ENCODE measurements at regions not wholly inside any gene's neighbourhood (a gene's known extent, or its start where the extent isn't known, plus 50 kb on each side); places are given as distances from the start of the nearest gene placed in this dataset.

DNA sequence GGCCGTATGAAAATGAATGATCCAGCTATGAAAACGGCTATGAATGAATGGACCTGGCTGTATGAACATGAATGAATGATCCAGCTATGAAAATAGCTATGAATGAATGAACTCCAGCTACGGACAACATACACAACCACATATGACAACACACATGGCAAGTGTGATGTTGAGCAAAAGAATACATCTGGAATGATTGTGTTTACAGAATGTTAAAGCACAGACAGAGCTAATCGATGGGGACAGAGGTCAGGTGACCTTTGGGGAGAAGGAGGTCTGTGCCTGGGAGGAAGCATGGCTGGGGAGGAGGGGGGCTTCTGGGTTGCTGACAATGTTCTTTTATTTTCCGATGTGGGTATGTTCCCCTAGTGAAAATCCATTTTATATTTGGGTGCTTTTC, 174.0 kb upstream of the WSCD1 start:
- ChIA-PET CTCF (interaction anchor here (0.7 to 2.3 kb wide), 3 partner anchors 15 to 196 kb away, joined by 3 to 10 read pairs (median 3); no protein-coding TSS in a partner anchor), POLR2A (no interaction called here)
- 0 out of 2 replicates have a peak, but pooled peaks cover 1% of the 10 kb centered on the region for H3K36me3 Mint-ChIP-seq
- TF ChIP-seq USF2 (CRISPR knock-in tag; IDR thresholded peaks at IDR 0.05) = peak; percentile 35
- TF ChIP-seq CREB1 (CRISPR knock-in tag; IDR thresholded peaks at IDR 0.05) = no peak
- peaks cover 53% of the 10 kb centered on the region for H3K4me1 Mint-ChIP-seq
- no peaks in the 10 kb centered on the region for H3K27me3 Mint-ChIP-seq (ENCODE audit: low read depth)
- ATAC-seq = no peak
- peaks cover 6% of the 10 kb centered on the region for H3K9me3 Mint-ChIP-seq
- H3K4me3 Mint-ChIP-seq = no peak overlapping the region
- no peak for DNase-seq (ENCODE audit: low spot score)
- H3K27ac Mint-ChIP-seq = peak overlapping the region; percentile 31

- DNase-seq (ENCODE audit: low spot score) = peak; percentile 42
- Mint-ChIP-seq H3K27ac (peak overlapping the region; percentile 91), H3K4me1 (peaks cover 58% of the 10 kb centered on the region), H3K4me3 (peak overlapping the region; percentile 30; the same call in 1 of the 2 replicates), H3K27me3 (ENCODE audit: low read depth) (no peaks in the 10 kb centered on the region), H3K36me3 (no peaks in the 10 kb centered on the region), H3K9me3 (peaks cover 4% of the 10 kb centered on the region)
- peak; percentile 88 for ATAC-seq
- CTCF ChIA-PET = interaction anchor here (0.7 to 2.3 kb wide), 4 partner anchors 14 to 171 kb away, joined by 3 to 10 read pairs (median 4); no protein-coding TSS in a partner anchor
- POLR2A ChIA-PET = no interaction called here
- TF ChIP-seq ZBTB21 (CRISPR knock-in tag; IDR thresholded peaks at IDR 0.05; ENCODE audit: borderline replicate concordance) (peak; percentile 37; the same call in 1 of the 2 replicates), IRF2 (CRISPR knock-in tag; IDR thresholded peaks at IDR 0.05; ENCODE audit: borderline replicate concordance, low read depth) (no peak), ZNF425 (CRISPR knock-in tag; conservative IDR thresholded peaks at IDR 0.05) (no peak), TEAD1 (CRISPR knock-in tag; IDR thresholded peaks at IDR 0.05) (peak; percentile 57; the same call in 1 of the 2 replicates), CBFB (CRISPR knock-in tag; IDR thresholded peaks at IDR 0.05; ENCODE audit: low read depth) (no peak), FOXP1 (CRISPR knock-in tag; IDR thresholded peaks at IDR 0.05; ENCODE audit: borderline replicate concordance) (0 out of 2 replicates have a peak, but pooled peaks have one; percentile 68), TP53 (CRISPR knock-in tag; IDR thresholded peaks at IDR 0.05) (no peak), ZNF317 (CRISPR knock-in tag; IDR thresholded peaks at IDR 0.05; ENCODE audit: borderline replicate concordance, low read depth) (no peak), CREM (CRISPR knock-in tag; IDR thresholded peaks at IDR 0.05) (0 out of 2 replicates have a peak, but pooled peaks have one; percentile 26), SMAD4 (CRISPR knock-in tag; IDR thresholded peaks at IDR 0.05) (no peak), FOXK1 (CRISPR knock-in tag; IDR thresholded peaks at IDR 0.05) (no peak), ZNF396 (CRISPR knock-in tag; IDR thresholded peaks at IDR 0.05; ENCODE audit: borderline replicate concordance) (no peak), RELA (CRISPR knock-in tag; IDR thresholded peaks at IDR 0.05; ENCODE audit: borderline replicate concordance) (no peak), OVOL2 (CRISPR knock-in tag; IDR thresholded peaks at IDR 0.05; ENCODE audit: borderline replicate concordance) (no peak), NR2C2 (CRISPR knock-in tag; IDR thresholded peaks at IDR 0.05) (no peak), NFYB (CRISPR knock-in tag; conservative IDR thresholded peaks at IDR 0.05; ENCODE audit: low read depth) (no peak), ZNF423 (CRISPR knock-in tag; IDR thresholded peaks at IDR 0.05) (peak; percentile 91), ZNF532 (CRISPR knock-in tag; IDR thresholded peaks at IDR 0.05; ENCODE audit: borderline replicate concordance) (peak; percentile 59; the same call in 1 of the 2 replicates), SP1 (CRISPR knock-in tag; conservative IDR thresholded peaks at IDR 0.05) (0 out of 2 replicates have a peak, but pooled peaks have one; percentile 15), KAT7 (CRISPR knock-in tag; IDR thresholded peaks at IDR 0.05; ENCODE audit: borderline replicate concordance) (no peak)
- TF ChIP-seq, protein P1, sequence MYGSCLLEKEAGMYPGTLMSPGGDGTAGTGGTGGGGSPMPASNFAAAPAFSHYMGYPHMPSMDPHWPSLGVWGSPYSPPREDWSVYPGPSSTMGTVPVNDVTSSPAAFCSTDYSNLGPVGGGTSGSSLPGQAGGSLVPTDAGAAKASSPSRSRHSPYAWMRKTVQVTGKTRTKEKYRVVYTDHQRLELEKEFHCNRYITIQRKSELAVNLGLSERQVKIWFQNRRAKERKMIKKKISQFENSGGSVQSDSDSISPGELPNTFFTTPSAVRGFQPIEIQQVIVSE (CRISPR knock-in tag; IDR thresholded peaks at IDR 0.05; ENCODE audit: borderline replicate concordance) = no peak
- TF ChIP-seq, protein P2, sequence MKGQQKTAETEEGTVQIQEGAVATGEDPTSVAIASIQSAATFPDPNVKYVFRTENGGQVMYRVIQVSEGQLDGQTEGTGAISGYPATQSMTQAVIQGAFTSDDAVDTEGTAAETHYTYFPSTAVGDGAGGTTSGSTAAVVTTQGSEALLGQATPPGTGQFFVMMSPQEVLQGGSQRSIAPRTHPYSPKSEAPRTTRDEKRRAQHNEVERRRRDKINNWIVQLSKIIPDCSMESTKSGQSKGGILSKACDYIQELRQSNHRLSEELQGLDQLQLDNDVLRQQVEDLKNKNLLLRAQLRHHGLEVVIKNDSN (CRISPR knock-in tag; IDR thresholded peaks at IDR 0.05) = no peak
- TF ChIP-seq, protein P3, sequence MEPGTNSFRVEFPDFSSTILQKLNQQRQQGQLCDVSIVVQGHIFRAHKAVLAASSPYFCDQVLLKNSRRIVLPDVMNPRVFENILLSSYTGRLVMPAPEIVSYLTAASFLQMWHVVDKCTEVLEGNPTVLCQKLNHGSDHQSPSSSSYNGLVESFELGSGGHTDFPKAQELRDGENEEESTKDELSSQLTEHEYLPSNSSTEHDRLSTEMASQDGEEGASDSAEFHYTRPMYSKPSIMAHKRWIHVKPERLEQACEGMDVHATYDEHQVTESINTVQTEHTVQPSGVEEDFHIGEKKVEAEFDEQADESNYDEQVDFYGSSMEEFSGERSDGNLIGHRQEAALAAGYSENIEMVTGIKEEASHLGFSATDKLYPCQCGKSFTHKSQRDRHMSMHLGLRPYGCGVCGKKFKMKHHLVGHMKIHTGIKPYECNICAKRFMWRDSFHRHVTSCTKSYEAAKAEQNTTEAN (CRISPR knock-in tag; IDR thresholded peaks at IDR 0.05) = peak; percentile 72
Observed at GRCh38 chr17:5897275-5897911, 172.8 kb upstream of the WSCD1 start.
